H9 (cell line): ENCODE measurements at regions not wholly inside any gene's neighbourhood (a gene's known extent, or its start where the extent isn't known, plus 50 kb on each side); places are given as distances from the start of the nearest gene placed in this dataset.

Experiments used
- DNase-seq: peaks from one replicate; pipeline ENCODE4 v3.0.0-alpha.2; 2017
- H2AFZ ChIP-seq: one replicate; pipeline ENCODE4 v1.6.1; 2013; ENCODE audit warnings: mild to moderate bottlenecking, low read length, control low read depth, moderate library complexity
- H2AK5ac ChIP-seq: 2 replicates; pipeline ENCODE4 v1.6.1; 2013; ENCODE audit warnings: low read length, control low read depth, mixed read lengths; ENCODE audit not compliant: insufficient read length
- H2BK120ac ChIP-seq: one replicate; pipeline ENCODE4 v1.6.1; 2013; ENCODE audit warnings: low read depth, mild to moderate bottlenecking, low read length, control low read depth, inconsistent platforms; ENCODE audit not compliant: poor library complexity, severe bottlenecking
- H2BK12ac ChIP-seq: 2 replicates; pipeline ENCODE4 v1.6.1; 2013; ENCODE audit warnings: low read length, control low read depth, mixed read lengths, low read depth; ENCODE audit not compliant: insufficient read length
- H2BK15ac ChIP-seq: 2 replicates; pipeline ENCODE4 v1.6.1; 2013; ENCODE audit warnings: low read depth, low read length, control low read depth
- H2BK20ac ChIP-seq: one replicate; pipeline ENCODE4 v1.6.1; 2013; ENCODE audit warnings: low read depth, mild to moderate bottlenecking, low read length, control low read depth, inconsistent platforms; ENCODE audit not compliant: poor library complexity, severe bottlenecking
- H2BK5ac ChIP-seq: 2 replicates; pipeline ENCODE4 v1.6.1; 2013; ENCODE audit warnings: low read length, control low read depth, mixed read lengths; ENCODE audit not compliant: insufficient read length
- H3K14ac ChIP-seq: 2 replicates; pipeline ENCODE4 v1.6.1; 2013; ENCODE audit warnings: low read length, control low read depth; ENCODE audit not compliant: insufficient read depth
- H3K18ac ChIP-seq: 2 replicates; pipeline ENCODE4 v1.6.1; 2013; ENCODE audit warnings: low read depth, mild to moderate bottlenecking, mixed read lengths, low read length, control low read depth; ENCODE audit not compliant: insufficient read length
- H3K23ac ChIP-seq: 2 replicates; pipeline ENCODE4 v1.6.1; 2013; ENCODE audit warnings: low read length, control low read depth, mixed read lengths, low read depth; ENCODE audit not compliant: insufficient read length
- H3K23me2 ChIP-seq: 2 replicates; pipeline ENCODE4 v1.6.1; 2013; ENCODE audit warnings: low read depth, mild to moderate bottlenecking, mixed read lengths, low read length, control low read depth; ENCODE audit not compliant: insufficient read length, poor library complexity, severe bottlenecking
- H3K27ac ChIP-seq: 2 replicates; pipeline ENCODE4 v1.5.1; 2013; ENCODE audit warnings: low read length, control low read depth, mixed read lengths, low read depth; ENCODE audit not compliant: insufficient read length
- H3K27me3 ChIP-seq: 2 replicates; pipeline ENCODE4 v1.6.1; 2013; ENCODE audit warnings: low read length, control low read depth, inconsistent platforms; ENCODE audit not compliant: insufficient read depth
- H3K4ac ChIP-seq: 2 replicates; pipeline ENCODE4 v1.6.1; 2013; ENCODE audit warnings: low read depth, mild to moderate bottlenecking, control low read depth, inconsistent platforms, low read length, moderate library complexity
- H3K4me1 ChIP-seq: 2 replicates; pipeline ENCODE4 v1.6.1; 2013; ENCODE audit warnings: low read length, control low read depth, inconsistent platforms; ENCODE audit not compliant: insufficient read depth
- H3K4me2 ChIP-seq: 2 replicates; pipeline ENCODE4 v1.6.1; 2013; ENCODE audit warnings: low read length, control low read depth, mixed read lengths; ENCODE audit not compliant: insufficient read length, insufficient read depth
- H3K56ac ChIP-seq: 2 replicates; pipeline ENCODE4 v1.6.1; 2013; ENCODE audit warnings: low read depth, mild to moderate bottlenecking, mixed read lengths, low read length, control low read depth; ENCODE audit not compliant: insufficient read length
- H3K79me1 ChIP-seq: 2 replicates; pipeline ENCODE4 v1.6.1; 2013; ENCODE audit warnings: low read depth, mild to moderate bottlenecking, moderate library complexity, low read length, control low read depth, inconsistent platforms; ENCODE audit not compliant: insufficient read depth, poor library complexity, severe bottlenecking
- H3K79me2 ChIP-seq: 2 replicates; pipeline ENCODE4 v1.6.1; 2013; ENCODE audit warnings: low read length, control low read depth, inconsistent platforms; ENCODE audit not compliant: insufficient read depth
- H3K9ac ChIP-seq: 2 replicates; pipeline ENCODE4 v1.6.1; 2013; ENCODE audit warnings: low read length, control low read depth, mixed read lengths; ENCODE audit not compliant: insufficient read length; ENCODE audit errors: extremely low read depth
- H3K9me3 ChIP-seq: one replicate; pipeline ENCODE4 v1.6.1; 2013; ENCODE audit warnings: low read depth, low read length, inconsistent platforms; ENCODE audit not compliant: control insufficient read depth
- H3T11ph ChIP-seq: one replicate; pipeline ENCODE4 v1.6.1; 2013; ENCODE audit warnings: mild to moderate bottlenecking, low read length, control low read depth, inconsistent platforms
- H4K20me1 ChIP-seq: one replicate; pipeline ENCODE4 v1.6.1; 2013; ENCODE audit not compliant: control insufficient read depth, insufficient read length, insufficient read depth
- H4K5ac ChIP-seq: 2 replicates; pipeline ENCODE4 v1.6.1; 2013; ENCODE audit warnings: low read depth, mild to moderate bottlenecking, mixed read lengths, low read length, control low read depth; ENCODE audit not compliant: insufficient read length
- H4K8ac ChIP-seq: replicated peaks from 2 replicates; pipeline ENCODE4 v1.6.1; 2013; ENCODE audit warnings: low read length, control low read depth, mixed read lengths, low read depth; ENCODE audit not compliant: insufficient read length
- H4K91ac ChIP-seq: 2 replicates; pipeline ENCODE4 v1.6.1; 2013; ENCODE audit warnings: low read depth, mild to moderate bottlenecking, moderate library complexity, mixed read lengths, low read length, control low read depth; ENCODE audit not compliant: insufficient read length
- H3K27ac Mint-ChIP-seq, 3 experiments: 2 replicates in 2 of 3; 3 replicates in 1 of 3; pipeline ENCODE4 v1.8.0; 2020 to 2021; ENCODE audit warnings: mixed read lengths in 3 of 3, mild to moderate bottlenecking in 1 of 3, moderate library complexity in 1 of 3
- H3K27me3 Mint-ChIP-seq: 2 replicates; pipeline ENCODE4 v1.8.0; 2021; ENCODE audit warnings: low read depth, mild to moderate bottlenecking, moderate library complexity, mixed read lengths
- H3K36me3 Mint-ChIP-seq, 3 experiments: 2 replicates in 2 of 3; 3 replicates in 1 of 3; pipeline ENCODE4 v1.8.0; 2020 to 2021; ENCODE audit warnings: low read depth in 3 of 3, mixed read lengths in 3 of 3; ENCODE audit not compliant: insufficient read depth in 1 of 3
- H3K4me1 Mint-ChIP-seq, 2 experiments: 2 replicates each; pipeline ENCODE4 v1.8.0; 2020; ENCODE audit warnings: mixed read lengths in 2 of 2
- H3K4me3 Mint-ChIP-seq, 2 experiments: 2 replicates in 1 of 2; 3 replicates in 1 of 2; pipeline ENCODE4 v1.8.0; 2020 to 2021; ENCODE audit warnings: mild to moderate bottlenecking in 2 of 2, mixed read lengths in 2 of 2, moderate library complexity in 1 of 2
- H3K9me3 Mint-ChIP-seq, 2 experiments: 2 replicates in 1 of 2; 3 replicates in 1 of 2; pipeline ENCODE4 v1.8.0; 2020; ENCODE audit warnings: mild to moderate bottlenecking in 2 of 2, mixed read lengths in 2 of 2, moderate library complexity in 1 of 2
- CTCF ChIP-seq: fragments of 200-600 bp; sonication (generic); conservative IDR thresholded peaks from 3 replicates; pipeline ENCODE4 v1.8.0; 2021; ENCODE audit warnings: antibody characterized with exemption, mild to moderate bottlenecking
- WGBS: extraction: QIAGEN DNeasy Blood & Tissue Kit; methylation state at CpG from one replicate; pipeline ENCODE4 v1.1.7; 2013; ENCODE audit warnings: missing lambda C conversion rate, low lambda C conversion rate, mixed read lengths; ENCODE audit not compliant: insufficient read length; ENCODE audit errors: extremely low coverage; 5-methylcytosine and 5-hydroxymethylcytosine counted together

GRCh38 chr1:36576551-36577110, 93.9 kb upstream of the CSF3R start:
- Histone ChIP-seq H4K8ac (no peak overlapping the region), H3K23ac (no peak overlapping the region), H3K9ac (no peak overlapping the region), H3K4me1 (peaks cover 4% of the 10 kb centered on the region; the same call in 1 of the 2 replicates), H2AK5ac (no peak overlapping the region), H3K27me3 (no peaks in the 10 kb centered on the region), H3K79me2 (no peaks in the 10 kb centered on the region), H2BK5ac (no peak overlapping the region), H3K4me2 (no peak overlapping the region), H2BK20ac (no peak overlapping the region), H3K27ac (no peak overlapping the region), H3K9me3 (no peaks in the 10 kb centered on the region), H3K18ac (no peak overlapping the region), H2BK120ac (no peak overlapping the region), H3K4ac (no peak overlapping the region), H3K14ac (no peak overlapping the region), H3T11ph (no peak overlapping the region), H3K79me1 (no peaks in the 10 kb centered on the region), H2BK12ac (no peak overlapping the region), H3K56ac (no peak overlapping the region), H3K23me2 (no peaks in the 10 kb centered on the region), H2AFZ (no peak overlapping the region), H4K91ac (no peak overlapping the region), H4K5ac (no peak overlapping the region), H2BK15ac (no peak overlapping the region), H4K20me1 (no peaks in the 10 kb centered on the region)
- Mint-ChIP-seq H3K27ac (peak overlapping the region in 1 of 3 experiments; percentile 24; a peak in 1 of 7 replicates), H3K27me3 (peaks cover 16% of the 10 kb centered on the region), H3K4me1 (peaks cover 30 to 39% of the 10 kb centered on the region in 2 experiments), H3K36me3 (no peaks in the 10 kb centered on the region), H3K4me3 (no peak overlapping the region), H3K9me3 (no peaks in the 10 kb centered on the region)
- DNase-seq = peak; percentile 46
- no CpG with 5 or more reads among the region's 7 CpGs for WGBS
- no peak for TF ChIP-seq CTCF
